PFSK-1 (cell line): ENCODE measurements at regions not wholly inside any gene's neighbourhood (a gene's known extent, or its start where the extent isn't known, plus 50 kb on each side); places are given as distances from the start of the nearest gene placed in this dataset.

Source experiments
- POLR2AphosphoS5 ChIP-seq: IDR thresholded peaks from 2 replicates; pipeline ENCODE4 v1.6.1; 2012; ENCODE audit warnings: low read depth, mild to moderate bottlenecking, control low read depth, low read length, moderate library complexity
- REST ChIP-seq, 2 experiments: IDR thresholded peaks; 2 replicates each; pipeline versions ENCODE4 v1.6.1 to v1.8.0; 2011 to 2012; ENCODE audit warnings: low read depth in 2 of 2, low read length in 2 of 2, control low read depth in 1 of 2, inconsistent platforms in 1 of 2, mild to moderate bottlenecking in 1 of 2, moderate library complexity in 1 of 2; ENCODE audit not compliant: insufficient read depth in 1 of 2
- SIN3A ChIP-seq: IDR thresholded peaks from 2 replicates; pipeline ENCODE4 v1.6.1; 2012; ENCODE audit warnings: mild to moderate bottlenecking, low read length, moderate library complexity, borderline replicate concordance; ENCODE audit not compliant: insufficient read depth
- TAF1 ChIP-seq: IDR thresholded peaks from 2 replicates; pipeline ENCODE4 v1.6.1; 2012; ENCODE audit warnings: low read length, control low read depth, borderline replicate concordance; ENCODE audit not compliant: insufficient read depth

DNA sequence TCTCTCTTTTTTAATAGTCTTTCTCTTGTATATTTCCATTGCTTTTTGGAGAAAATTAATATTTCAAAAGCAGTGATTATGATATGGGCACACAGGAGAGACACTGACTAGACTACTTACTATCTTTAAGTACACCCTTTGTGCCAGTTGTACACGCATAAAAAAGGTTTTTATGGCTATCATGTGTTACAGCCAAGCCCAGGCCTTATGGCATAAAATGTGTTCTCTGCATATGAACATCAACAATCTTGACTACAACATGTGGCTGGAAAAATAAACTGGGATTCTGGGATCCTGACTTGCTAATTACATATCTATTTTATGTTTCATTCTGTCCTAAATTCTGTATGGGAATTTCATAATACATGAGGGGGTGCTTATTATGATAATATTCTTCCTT lies 1401.8 kb downstream of the SLITRK5 start:
- TF ChIP-seq REST (IDR thresholded peaks at IDR 0.05; ENCODE audit: insufficient read depth in 1 of 2, low read depth in 2 of 2, low read length in 2 of 2): no peak
- no peak for TF ChIP-seq POLR2AphosphoS5
- no peak for TF ChIP-seq TAF1
- no peak for TF ChIP-seq SIN3A
